HG03135 (cell line): ENCODE measurements at regions not wholly inside any gene's neighbourhood (a gene's known extent, or its start where the extent isn't known, plus 50 kb on each side); places are given as distances from the start of the nearest gene placed in this dataset.

ENCODE experiments used
- ATAC-seq: cut with Tn5 transposase; IDR thresholded peaks from one replicate; pipeline ENCODE4 v1.9.1; 2021; ENCODE audit warnings: mild to moderate bottlenecking, moderate library complexity; ENCODE audit not compliant: unreplicated experiment

- no peak for ATAC-seq
Observed at GRCh38 chr5:89996890-89997289, 412.7 kb downstream of the CETN3 start.

- ATAC-seq: no peak
Observed at GRCh38 chr5:89996335-89996734, 413.2 kb downstream of the CETN3 start.

GRCh38 chr5:89994266-89994665, 415.3 kb downstream of the CETN3 start:
- no peak for ATAC-seq

GRCh38 chr5:89992201-89992600, 417.4 kb downstream of the CETN3 start:
- ATAC-seq: no peak

GRCh38 chr5:89991592-89991991, 418.0 kb downstream of the CETN3 start:
- ATAC-seq: no peak

GRCh38 chr5:89989776-89990175, 419.8 kb downstream of the CETN3 start:
- ATAC-seq: no peak

GRCh38 chr5:89988998-89989655, 420.4 kb downstream of the CETN3 start:
- ATAC-seq: no peak

- no peak for ATAC-seq
Observed at GRCh38 chr5:89988129-89988810, 421.3 kb downstream of the CETN3 start.

- no peak for ATAC-seq
Observed at GRCh38 chr5:89983216-89983615, 426.3 kb downstream of the CETN3 start.

GRCh38 chr5:89981878-89982773, 427.4 kb downstream of the CETN3 start:
- no peak for ATAC-seq

GRCh38 chr5:89981021-89981420, 428.5 kb downstream of the CETN3 start:
- ATAC-seq: no peak

GRCh38 chr5:89973516-89973915, 436.0 kb downstream of the CETN3 start:
- no peak for ATAC-seq

- no peak for ATAC-seq
Observed at GRCh38 chr5:89972901-89973300, 436.7 kb downstream of the CETN3 start.

GRCh38 chr5:89968958-89969381, 440.6 kb downstream of the CETN3 start:
- no peak for ATAC-seq

GRCh38 chr5:89967771-89968444, 441.6 kb downstream of the CETN3 start:
- no peak for ATAC-seq

- no peak for ATAC-seq
Observed at GRCh38 chr5:89956838-89957237, 452.7 kb downstream of the CETN3 start.

GRCh38 chr5:89954916-89955315, 454.6 kb downstream of the CETN3 start:
- ATAC-seq: no peak

- ATAC-seq: no peak
Observed at GRCh38 chr5:89951876-89952275, 457.7 kb downstream of the CETN3 start.

- ATAC-seq: no peak
Observed at GRCh38 chr5:89950234-89950633, 459.3 kb downstream of the CETN3 start.

GRCh38 chr5:89948977-89949376, 460.6 kb downstream of the CETN3 start:
- no peak for ATAC-seq

GRCh38 chr5:89946916-89947315, 462.6 kb downstream of the CETN3 start:
- ATAC-seq: no peak
